ENCODE measurements at regions not wholly inside any gene's neighbourhood (a gene's known extent, or its start where the extent isn't known, plus 50 kb on each side); places are given as distances from the start of the nearest gene placed in this dataset.

DNA sequence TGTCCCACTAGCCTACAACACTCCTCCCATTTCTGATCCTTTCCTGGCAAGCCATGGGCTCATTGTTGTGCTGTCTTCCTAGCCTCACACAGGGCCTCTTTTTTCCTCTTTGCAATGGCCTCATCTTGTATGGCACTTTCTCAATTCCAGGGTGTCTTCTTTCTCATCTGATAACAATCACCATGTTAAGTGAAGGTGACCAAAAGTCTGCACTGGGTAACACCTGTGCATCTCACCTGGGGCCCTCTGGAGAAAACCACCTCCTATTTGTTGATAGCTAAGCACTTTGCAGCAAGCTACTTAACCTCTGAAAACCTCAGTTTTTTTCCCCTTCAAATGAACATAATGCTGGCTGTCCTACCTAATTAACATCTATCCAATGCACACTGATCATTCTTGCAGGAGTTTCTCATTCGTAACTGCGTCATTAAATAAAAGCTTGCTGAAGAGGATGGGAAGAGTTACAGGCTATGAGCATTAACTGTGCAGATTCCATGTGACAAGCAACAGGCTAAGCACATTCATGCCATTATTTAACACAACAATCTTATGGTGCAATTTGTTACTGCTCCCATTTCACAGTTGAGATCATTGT, 60.1 kb upstream of the STK32A start:
- TF ChIP-seq, protein P1, sequence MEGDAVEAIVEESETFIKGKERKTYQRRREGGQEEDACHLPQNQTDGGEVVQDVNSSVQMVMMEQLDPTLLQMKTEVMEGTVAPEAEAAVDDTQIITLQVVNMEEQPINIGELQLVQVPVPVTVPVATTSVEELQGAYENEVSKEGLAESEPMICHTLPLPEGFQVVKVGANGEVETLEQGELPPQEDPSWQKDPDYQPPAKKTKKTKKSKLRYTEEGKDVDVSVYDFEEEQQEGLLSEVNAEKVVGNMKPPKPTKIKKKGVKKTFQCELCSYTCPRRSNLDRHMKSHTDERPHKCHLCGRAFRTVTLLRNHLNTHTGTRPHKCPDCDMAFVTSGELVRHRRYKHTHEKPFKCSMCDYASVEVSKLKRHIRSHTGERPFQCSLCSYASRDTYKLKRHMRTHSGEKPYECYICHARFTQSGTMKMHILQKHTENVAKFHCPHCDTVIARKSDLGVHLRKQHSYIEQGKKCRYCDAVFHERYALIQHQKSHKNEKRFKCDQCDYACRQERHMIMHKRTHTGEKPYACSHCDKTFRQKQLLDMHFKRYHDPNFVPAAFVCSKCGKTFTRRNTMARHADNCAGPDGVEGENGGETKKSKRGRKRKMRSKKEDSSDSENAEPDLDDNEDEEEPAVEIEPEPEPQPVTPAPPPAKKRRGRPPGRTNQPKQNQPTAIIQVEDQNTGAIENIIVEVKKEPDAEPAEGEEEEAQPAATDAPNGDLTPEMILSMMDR (IDR thresholded peaks at IDR 0.05) = no peak
- no peak for TF ChIP-seq POLR2A (IDR thresholded peaks at IDR 0.05)
